GM12865 (cell line): ENCODE measurements at regions not wholly inside any gene's neighbourhood (a gene's known extent, or its start where the extent isn't known, plus 50 kb on each side); places are given as distances from the start of the nearest gene placed in this dataset.

Source experiments
- DNase-seq: peaks from one replicate; pipeline ENCODE4 v3.0.0; 2010; ENCODE audit warnings: low read depth
- H3K4me3 ChIP-seq: 2 replicates; pipeline ENCODE4 v1.5.1; 2011; ENCODE audit warnings: mild to moderate bottlenecking, low read depth, low read length, control low read depth
- CTCF ChIP-seq: IDR thresholded peaks from 2 replicates; pipeline ENCODE4 v1.5.1; 2011; ENCODE audit warnings: low read length, control low read depth, low read depth, inconsistent platforms; ENCODE audit not compliant: insufficient read depth; ENCODE audit errors: missing control alignments

GRCh38 chr1:244288663-244289062 lies 163.0 kb downstream of the ADSS2 start:
- H3K4me3 ChIP-seq, result no peak overlapping the region
- DNase-seq, result no peak
- no peak for TF ChIP-seq CTCF

- TF ChIP-seq CTCF, result no peak
- H3K4me3 ChIP-seq, result no peak overlapping the region
- no peak for DNase-seq
Measured at GRCh38 chr1:244289991-244290785, 161.5 kb downstream of the ADSS2 start.

DNA sequence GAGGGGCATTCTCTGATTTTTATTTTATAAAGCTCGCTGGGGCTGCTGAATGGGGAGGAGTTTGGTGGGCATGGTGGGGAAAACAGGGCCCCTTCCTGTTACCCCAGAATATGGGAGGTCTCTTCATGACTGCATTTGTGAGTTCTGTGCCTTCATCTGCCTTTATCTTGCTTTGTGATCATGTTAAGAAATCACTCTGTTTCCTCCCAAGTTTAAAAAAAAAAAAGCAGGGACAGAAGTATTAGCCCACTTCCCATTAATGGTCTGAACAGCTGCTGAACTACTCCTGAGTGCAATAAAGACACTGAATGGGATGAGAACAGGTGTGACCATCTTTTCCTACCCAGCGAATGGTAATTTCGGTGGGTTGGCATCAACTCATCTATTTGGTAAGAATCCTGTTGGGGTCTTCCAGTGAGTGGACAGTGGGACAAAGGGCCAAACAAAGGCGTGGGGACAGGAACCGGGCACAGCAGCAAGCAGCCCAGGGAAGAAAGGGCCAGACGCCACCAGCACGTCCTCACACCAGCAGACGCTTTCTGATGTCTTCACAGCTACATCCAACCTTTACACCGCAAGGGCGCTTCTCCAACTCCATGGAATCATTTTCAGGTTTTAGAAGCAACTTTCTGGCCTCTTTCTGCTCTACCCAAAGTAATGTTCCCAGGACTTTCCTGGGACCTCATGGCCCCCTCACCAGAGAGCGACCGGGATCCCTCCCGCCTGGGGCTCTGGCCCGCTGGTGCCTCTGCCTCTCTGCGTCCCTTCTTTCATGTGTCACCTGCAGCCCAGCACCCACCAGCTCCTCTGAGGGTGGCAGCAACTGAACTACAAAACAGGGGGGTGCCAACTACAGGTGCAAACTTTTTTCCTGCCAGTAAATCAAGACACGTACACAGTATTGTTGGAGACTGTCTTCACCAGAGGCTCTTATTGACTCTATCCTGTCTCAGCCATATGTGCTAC lies 160.2 kb downstream of the ADSS2 start:
- no peak for TF ChIP-seq CTCF
- H3K4me3 ChIP-seq, result no peak overlapping the region
- no peak for DNase-seq

- no peak for DNase-seq
- H3K4me3 ChIP-seq, result no peak overlapping the region
- no peak for TF ChIP-seq CTCF
Measured at GRCh38 chr1:244294599-244295224, 157.0 kb downstream of the ADSS2 start.

DNA sequence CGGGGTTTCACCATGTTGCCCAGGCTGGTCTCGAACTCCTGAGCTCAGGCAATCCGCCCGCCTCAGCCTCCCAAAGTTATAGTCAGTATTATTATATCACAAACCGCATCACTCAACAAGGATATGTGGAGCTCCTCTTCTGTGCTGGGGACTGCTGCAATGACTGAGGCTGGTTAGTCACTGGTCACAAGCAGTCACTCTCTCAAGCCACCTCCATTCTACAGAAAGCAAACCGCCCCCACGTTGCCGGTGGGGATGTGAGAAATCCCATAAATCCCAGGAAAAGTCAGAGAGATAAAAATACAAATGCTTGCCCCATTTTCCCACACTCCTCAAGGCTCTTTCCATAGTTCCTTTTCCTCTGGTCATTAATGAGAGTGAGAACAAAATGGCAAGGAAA lies 155.7 kb downstream of the ADSS2 start:
- no peak overlapping the region for H3K4me3 ChIP-seq
- DNase-seq, result no peak
- TF ChIP-seq CTCF, result no peak

- H3K4me3 ChIP-seq, result no peak overlapping the region
- no peak for DNase-seq
- no peak for TF ChIP-seq CTCF
Measured at GRCh38 chr1:244296447-244296846, 155.3 kb downstream of the ADSS2 start.
